HepG2 (cell line): ENCODE measurements at regions not wholly inside any gene's neighbourhood (a gene's known extent, or its start where the extent isn't known, plus 50 kb on each side); places are given as distances from the start of the nearest gene placed in this dataset.

ENCODE experiments used
- ATAC-seq: fragments of 200-7000 bp; cut with Tn5 transposase; 3 replicates; pipeline ENCODE4 v1.9.1; 2020; ENCODE audit warnings: mild to moderate bottlenecking, moderate library complexity
- BruUV-seq: library from RNA; stranded (reverse); fragments of 400-500 nt; replicated peaks from 2 replicates; lab custom pipeline; 2021; lab: Mats Ljungman, UMichigan
- CTCF ChIA-PET: fragments of 300-600 bp; formaldehyde crosslinking; extraction: SDS; loops from one replicate; lab custom pipeline; 2021; ENCODE audit warnings: low total read pairs, inconsistent platforms, low intra/inter-chr PET ratio; lab: Yijun Ruan, JAX
- POLR2A ChIA-PET: fragments of 350-600 bp; sonication (Branson Sonifier 250); formaldehyde crosslinking; loops from one replicate; lab custom pipeline; 2020; ENCODE audit warnings: antibody characterized with exemption, inconsistent platforms; lab: Yijun Ruan, JAX
- DNase-seq: peaks from one replicate; pipeline ENCODE4 v3.0.0-alpha.2; 2015; ENCODE audit warnings: low spot score
- FAIRE-seq: peaks from 3 replicates; lab custom pipeline; 2011; peaks lifted over from hg19 to GRCh38; lab: Jason Lieb, UNC
- H2AFZ ChIP-seq: one replicate; pipeline ENCODE4 v1.6.1; 2011; ENCODE audit warnings: low read length, inconsistent platforms
- H3K27ac ChIP-seq: fragments of 300-600 bp; 3 replicates; pipeline ENCODE4 v1.8.0; 2011; ENCODE audit warnings: mixed run types, mild to moderate bottlenecking, mixed read lengths, low read length, inconsistent platforms; ENCODE audit not compliant: insufficient read depth; ENCODE audit errors: extremely low read length
- H3K27me3 ChIP-seq, 2 experiments: fragments of 200-600 bp in 1 of 2; 2 replicates in 1 of 2; 3 replicates in 1 of 2; pipeline versions ENCODE4 v1.6.0 to v1.8.0; 2011; ENCODE audit warnings: low read length in 2 of 2, mild to moderate bottlenecking in 2 of 2, moderate library complexity in 2 of 2, inconsistent platforms in 1 of 2; ENCODE audit not compliant: insufficient read depth in 2 of 2, control insufficient read depth in 1 of 2
- H3K36me3 ChIP-seq, 2 experiments: fragments of 200-600 bp in 1 of 2; replicated peaks in 1 of 2; 2 replicates in 1 of 2; 3 replicates in 1 of 2; pipeline versions ENCODE4 v1.5.1 to v1.8.0; 2011; ENCODE audit warnings: low read length in 2 of 2, inconsistent platforms in 1 of 2; ENCODE audit not compliant: insufficient read depth in 2 of 2, control insufficient read depth in 1 of 2
- H3K4me1 ChIP-seq: 2 replicates; pipeline ENCODE4 v1.5.1; 2012; ENCODE audit warnings: low read length, inconsistent platforms; ENCODE audit not compliant: insufficient read depth
- H3K4me2 ChIP-seq: 2 replicates; pipeline ENCODE4 v1.6.0; 2011; ENCODE audit warnings: low read depth, low read length, inconsistent platforms
- H3K4me3 ChIP-seq, 3 experiments: fragments of 200-600 bp in 1 of 3; sonication (generic), shearing (Covaris generic) in 1 of 3; replicated peaks in 1 of 3; 2 replicates each; pipeline ENCODE4 v1.5.1; 2011 to 2016; ENCODE audit warnings: low read length in 3 of 3, inconsistent platforms in 2 of 3, low read depth in 2 of 3, mild to moderate bottlenecking in 2 of 3, control low read depth in 1 of 3, mixed read lengths in 1 of 3; ENCODE audit not compliant: insufficient read depth in 1 of 3
- H3K79me2 ChIP-seq: one replicate; pipeline ENCODE4 v1.6.1; 2011; ENCODE audit warnings: low read length, inconsistent platforms; ENCODE audit not compliant: insufficient read depth
- H3K9ac ChIP-seq: 2 replicates; pipeline ENCODE4 v1.6.0; 2011; ENCODE audit warnings: mild to moderate bottlenecking, low read depth, low read length, inconsistent platforms; ENCODE audit not compliant: insufficient read depth
- H3K9me3 ChIP-seq: 2 replicates; pipeline ENCODE4 v1.5.1; 2012; ENCODE audit warnings: mild to moderate bottlenecking, low read length
- H4K20me1 ChIP-seq: 2 replicates; pipeline ENCODE4 v1.6.0; 2011; ENCODE audit warnings: inconsistent platforms, mild to moderate bottlenecking, low read length, moderate library complexity; ENCODE audit not compliant: insufficient read depth
- AKAP8 ChIP-seq: sonication (generic); formaldehyde crosslinking; IDR thresholded peaks from 2 replicates; pipeline ENCODE4 v1.5.1; 2020; ENCODE audit warnings: mild to moderate bottlenecking, missing genetic modification reagents
- CENPX ChIP-seq: sonication (generic); formaldehyde crosslinking; IDR thresholded peaks from 2 replicates; pipeline ENCODE4 v1.9.0; 2021; ENCODE audit warnings: mild to moderate bottlenecking, missing genetic modification reagents, moderate library complexity
- GATAD1 ChIP-seq: IDR thresholded peaks from 2 replicates; pipeline ENCODE4 v1.6.1; 2016; ENCODE audit warnings: missing genetic modification reagents, missing compliant biosample characterization
- GFI1 ChIP-seq: sonication (generic); formaldehyde crosslinking; IDR thresholded peaks from 2 replicates; pipeline ENCODE4 v1.5.0; 2020; ENCODE audit warnings: missing genetic modification reagents, mild to moderate bottlenecking, borderline replicate concordance
- GTF3A ChIP-seq: sonication (generic); formaldehyde crosslinking; conservative IDR thresholded peaks from 2 replicates; pipeline ENCODE4 v1.4.0; 2020; ENCODE audit warnings: mild to moderate bottlenecking, missing genetic modification reagents
- RFX1 ChIP-seq: fragments of 450-650 bp; IDR thresholded peaks from 2 replicates; pipeline ENCODE4 v1.6.1; 2017
- ZNF652 ChIP-seq: IDR thresholded peaks from 2 replicates; pipeline ENCODE4 v1.6.1; 2016; ENCODE audit warnings: low read depth, borderline replicate concordance
- WGBS: methylation state at CpG from one replicate; pipeline ENCODE4 v1.1.6; 2017; ENCODE audit warnings: low lambda C conversion rate; 5-methylcytosine and 5-hydroxymethylcytosine counted together
- in situ Hi-C: cut with HindIII; loops from 2 replicates; pipeline ENCODE4 v1.10.0; 2017; ENCODE audit warnings: low pct_unique_long_range_greater_than_20kb; ENCODE audit not compliant: extremely low pct_ligation_motif_present
- intact Hi-C: fragments of 100-400 bp; cut with micrococcal nuclease; formaldehyde crosslinking; loops from one replicate; pipeline ENCODE4 v1.10.0; 2022; ENCODE audit not compliant: unreplicated experiment
- TF ChIP-seq, protein P1 (sequence below): sonication (generic); formaldehyde crosslinking; IDR thresholded peaks from 2 replicates; pipeline ENCODE4 v1.5.0; 2020; ENCODE audit warnings: mild to moderate bottlenecking, missing genetic modification reagents
- TF ChIP-seq, protein P2 (sequence below): sonication (generic); formaldehyde crosslinking; IDR thresholded peaks from 2 replicates; pipeline ENCODE4 v1.5.0; 2020; ENCODE audit warnings: missing genetic modification reagents
- TF ChIP-seq, protein P3 (sequence below): sonication (generic); formaldehyde crosslinking; IDR thresholded peaks from 2 replicates; pipeline ENCODE4 v1.4.0; 2020; ENCODE audit warnings: mild to moderate bottlenecking, missing genetic modification reagents

DNA sequence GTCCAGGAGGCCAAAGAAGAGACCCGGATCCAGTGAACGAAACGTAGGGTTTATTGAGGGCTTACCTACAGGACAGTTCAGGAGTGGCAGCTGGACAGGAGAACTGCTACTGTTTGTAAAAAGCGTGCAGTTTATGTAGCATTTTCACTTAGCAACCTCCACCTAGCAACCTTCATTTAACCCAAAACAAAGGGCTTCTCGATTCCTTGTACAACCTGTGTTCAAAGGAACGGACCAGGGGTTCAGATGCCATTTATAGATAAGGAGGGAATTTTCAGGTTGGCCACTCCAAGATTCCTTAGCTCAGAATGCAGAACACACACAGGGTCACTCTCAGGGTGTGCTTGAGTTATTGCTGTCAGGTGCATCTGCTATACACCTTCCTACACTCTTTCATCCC is 65.1 kb upstream of the YWHAQ start:
- peaks cover 2 to 18% of the 10 kb centered on the region in 2 experiments; a peak in 3 of 5 replicates for H3K27me3 ChIP-seq
- no peak overlapping the region for H3K4me2 ChIP-seq
- no peaks in the 10 kb centered on the region for H3K9me3 ChIP-seq
- DNase-seq = no peak
- no peak overlapping the region for H3K9ac ChIP-seq
- POLR2A ChIA-PET = no interaction called here
- no peaks in the 10 kb centered on the region for H3K36me3 ChIP-seq
- H3K4me3 ChIP-seq = no peak overlapping the region
- H4K20me1 ChIP-seq = no peaks in the 10 kb centered on the region
- H3K4me1 ChIP-seq = peaks cover 11% of the 10 kb centered on the region
- intact Hi-C loops (no loop called here), in situ Hi-C loops (no loop called here)
- no peak overlapping the region for H3K27ac ChIP-seq
- ATAC-seq = peak; percentile 15; the same call in 1 of the 3 replicates
- H3K79me2 ChIP-seq = no peaks in the 10 kb centered on the region
- BruUV-seq = no TSS peak
- H2AFZ ChIP-seq = no peak overlapping the region
- no peak for FAIRE-seq
- TF ChIP-seq, protein P1, sequence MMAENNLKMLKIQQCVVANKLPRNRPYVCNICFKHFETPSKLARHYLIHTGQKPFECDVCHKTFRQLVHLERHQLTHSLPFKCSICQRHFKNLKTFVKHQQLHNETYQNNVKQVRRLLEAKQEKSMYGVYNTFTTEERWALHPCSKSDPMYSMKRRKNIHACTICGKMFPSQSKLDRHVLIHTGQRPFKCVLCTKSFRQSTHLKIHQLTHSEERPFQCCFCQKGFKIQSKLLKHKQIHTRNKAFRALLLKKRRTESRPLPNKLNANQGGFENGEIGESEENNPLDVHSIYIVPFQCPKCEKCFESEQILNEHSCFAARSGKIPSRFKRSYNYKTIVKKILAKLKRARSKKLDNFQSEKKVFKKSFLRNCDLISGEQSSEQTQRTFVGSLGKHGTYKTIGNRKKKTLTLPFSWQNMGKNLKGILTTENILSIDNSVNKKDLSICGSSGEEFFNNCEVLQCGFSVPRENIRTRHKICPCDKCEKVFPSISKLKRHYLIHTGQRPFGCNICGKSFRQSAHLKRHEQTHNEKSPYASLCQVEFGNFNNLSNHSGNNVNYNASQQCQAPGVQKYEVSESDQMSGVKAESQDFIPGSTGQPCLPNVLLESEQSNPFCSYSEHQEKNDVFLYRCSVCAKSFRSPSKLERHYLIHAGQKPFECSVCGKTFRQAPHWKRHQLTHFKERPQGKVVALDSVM (CRISPR knock-in tag) = no peak
- TF ChIP-seq GFI1 (CRISPR knock-in tag) (no peak), RFX1 (peak; percentile 56; the same call in 1 of the 2 replicates), GTF3A (CRISPR knock-in tag) (no peak), AKAP8 (CRISPR knock-in tag) (no peak)
- WGBS = 37% methylated on average over 6 of the region's 6 CpGs
- CTCF ChIA-PET = no interaction called here

DNA sequence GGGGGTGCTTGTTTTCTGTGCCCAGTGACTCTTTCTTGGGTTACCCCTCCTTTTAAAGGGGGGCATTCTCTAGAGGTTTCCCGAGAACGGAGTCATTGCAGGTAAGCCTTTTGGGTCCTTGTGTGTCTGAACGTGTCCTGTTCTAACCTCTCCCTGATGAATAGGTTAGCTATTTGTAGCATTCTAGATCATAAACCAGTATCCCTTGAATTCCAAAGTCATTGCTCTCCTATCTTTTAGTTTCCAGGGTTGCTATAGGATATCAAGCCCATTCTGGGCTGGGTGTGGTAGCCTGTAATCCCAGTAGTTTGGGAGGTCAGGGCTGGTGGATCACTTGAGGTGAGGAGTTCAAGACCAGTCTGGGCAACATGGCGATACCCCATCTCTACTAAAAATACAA is 65.9 kb upstream of the YWHAQ start:
- ChIA-PET POLR2A (no interaction called here), CTCF (no interaction called here)
- Histone ChIP-seq H3K9ac (no peak overlapping the region), H3K4me1 (peaks cover 11% of the 10 kb centered on the region), H3K4me3 (no peak overlapping the region), H3K27me3 (peaks cover 2 to 18% of the 10 kb centered on the region in 2 experiments; a peak in 3 of 5 replicates), H3K36me3 (no peaks in the 10 kb centered on the region), H3K79me2 (no peaks in the 10 kb centered on the region), H3K27ac (no peak overlapping the region), H3K9me3 (no peaks in the 10 kb centered on the region), H2AFZ (no peak overlapping the region), H4K20me1 (no peaks in the 10 kb centered on the region), H3K4me2 (no peak overlapping the region)
- intact Hi-C loops (no loop called here), in situ Hi-C loops (no loop called here)
- FAIRE-seq = no peak
- ATAC-seq = no peak
- no TSS peak for BruUV-seq
- WGBS = 48% methylated on average over 4 of the region's 4 CpGs
- no peak for DNase-seq
- TF ChIP-seq CENPX (CRISPR knock-in tag) (no peak), ZNF652 (no peak), GATAD1 (CRISPR knock-in tag) (no peak)
- TF ChIP-seq, protein P2, sequence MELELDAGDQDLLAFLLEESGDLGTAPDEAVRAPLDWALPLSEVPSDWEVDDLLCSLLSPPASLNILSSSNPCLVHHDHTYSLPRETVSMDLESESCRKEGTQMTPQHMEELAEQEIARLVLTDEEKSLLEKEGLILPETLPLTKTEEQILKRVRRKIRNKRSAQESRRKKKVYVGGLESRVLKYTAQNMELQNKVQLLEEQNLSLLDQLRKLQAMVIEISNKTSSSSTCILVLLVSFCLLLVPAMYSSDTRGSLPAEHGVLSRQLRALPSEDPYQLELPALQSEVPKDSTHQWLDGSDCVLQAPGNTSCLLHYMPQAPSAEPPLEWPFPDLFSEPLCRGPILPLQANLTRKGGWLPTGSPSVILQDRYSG (CRISPR knock-in tag) = no peak
- TF ChIP-seq, protein P3, sequence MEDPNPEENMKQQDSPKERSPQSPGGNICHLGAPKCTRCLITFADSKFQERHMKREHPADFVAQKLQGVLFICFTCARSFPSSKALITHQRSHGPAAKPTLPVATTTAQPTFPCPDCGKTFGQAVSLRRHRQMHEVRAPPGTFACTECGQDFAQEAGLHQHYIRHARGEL (CRISPR knock-in tag) = no peak
- TF ChIP-seq, all 625 proteins: peak for 0
